ENCODE measurements at regions not wholly inside any gene's neighbourhood (a gene's known extent, or its start where the extent isn't known, plus 50 kb on each side); places are given as distances from the start of the nearest gene placed in this dataset.

DNA sequence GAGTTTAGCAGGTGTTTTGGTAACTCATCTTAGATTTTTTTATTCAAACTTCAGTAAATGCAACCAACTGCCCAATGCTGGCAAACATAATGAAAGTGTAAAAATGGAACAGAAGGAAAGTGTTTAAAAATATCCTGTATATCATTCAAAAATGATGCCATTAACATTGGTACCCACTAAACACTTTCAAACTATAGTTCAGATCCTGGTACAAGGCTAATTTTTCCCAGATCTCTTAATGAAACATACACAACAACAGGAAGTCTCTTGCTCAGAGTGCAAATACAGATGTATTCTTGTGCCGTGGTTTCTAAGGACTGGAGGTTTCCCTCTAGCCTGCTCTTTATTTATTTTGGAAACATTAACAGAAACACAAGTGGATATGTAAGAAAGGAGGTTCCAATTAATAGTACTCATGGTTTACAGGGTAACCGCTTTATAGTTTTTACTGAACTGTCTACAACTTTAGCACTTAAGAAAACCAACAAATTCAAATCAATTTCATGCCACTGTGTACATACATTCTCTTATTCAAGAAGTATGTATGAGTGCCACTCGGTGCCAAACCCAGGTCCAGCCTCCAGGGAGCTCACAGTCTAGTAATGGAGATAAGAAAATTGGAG lies 176.0 kb upstream of the AKR1E2 start:
- no peak for DNase-seq
- Histone ChIP-seq H3K9me3 (no peaks in the 10 kb centered on the region), H3K27me3 (0 out of 2 replicates have a peak, but pooled peaks cover 1% of the 10 kb centered on the region), H3K4me1 (no peaks in the 10 kb centered on the region), H3K36me3 (no peaks in the 10 kb centered on the region), H3K4me3 (ENCODE audit: low read depth, low read length) (no peak overlapping the region)
- TF ChIP-seq, protein P1, sequence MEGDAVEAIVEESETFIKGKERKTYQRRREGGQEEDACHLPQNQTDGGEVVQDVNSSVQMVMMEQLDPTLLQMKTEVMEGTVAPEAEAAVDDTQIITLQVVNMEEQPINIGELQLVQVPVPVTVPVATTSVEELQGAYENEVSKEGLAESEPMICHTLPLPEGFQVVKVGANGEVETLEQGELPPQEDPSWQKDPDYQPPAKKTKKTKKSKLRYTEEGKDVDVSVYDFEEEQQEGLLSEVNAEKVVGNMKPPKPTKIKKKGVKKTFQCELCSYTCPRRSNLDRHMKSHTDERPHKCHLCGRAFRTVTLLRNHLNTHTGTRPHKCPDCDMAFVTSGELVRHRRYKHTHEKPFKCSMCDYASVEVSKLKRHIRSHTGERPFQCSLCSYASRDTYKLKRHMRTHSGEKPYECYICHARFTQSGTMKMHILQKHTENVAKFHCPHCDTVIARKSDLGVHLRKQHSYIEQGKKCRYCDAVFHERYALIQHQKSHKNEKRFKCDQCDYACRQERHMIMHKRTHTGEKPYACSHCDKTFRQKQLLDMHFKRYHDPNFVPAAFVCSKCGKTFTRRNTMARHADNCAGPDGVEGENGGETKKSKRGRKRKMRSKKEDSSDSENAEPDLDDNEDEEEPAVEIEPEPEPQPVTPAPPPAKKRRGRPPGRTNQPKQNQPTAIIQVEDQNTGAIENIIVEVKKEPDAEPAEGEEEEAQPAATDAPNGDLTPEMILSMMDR (IDR thresholded peaks at IDR 0.05; ENCODE audit: low read depth, low read length) = no peak

DNA sequence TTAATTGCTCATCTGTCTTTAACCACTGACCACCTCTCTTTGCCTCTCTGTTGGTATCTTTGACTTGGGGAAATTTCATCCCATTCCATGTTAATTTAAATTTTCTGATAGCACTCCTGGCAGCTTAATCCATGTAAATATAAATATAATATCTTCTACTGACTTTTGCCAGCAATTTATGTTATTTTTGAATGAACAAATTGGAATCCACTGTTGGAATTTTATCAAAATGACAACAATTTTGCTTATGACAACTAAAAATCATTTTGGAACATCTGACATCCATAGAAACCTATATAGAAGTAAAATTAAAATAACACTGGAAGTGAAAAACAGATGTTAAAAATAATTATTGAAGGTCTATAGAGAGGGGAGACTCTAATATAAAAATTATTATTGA lies 176.5 kb upstream of the AKR1E2 start:
- H3K4me3 ChIP-seq (ENCODE audit: low read depth, low read length) = no peak overlapping the region
- no peaks in the 10 kb centered on the region for H3K27me3 ChIP-seq
- H3K9me3 ChIP-seq = no peaks in the 10 kb centered on the region
- TF ChIP-seq, protein P1 (IDR thresholded peaks at IDR 0.05; ENCODE audit: low read depth, low read length) = no peak
- DNase-seq = no peak
- H3K36me3 ChIP-seq = no peaks in the 10 kb centered on the region
- H3K4me1 ChIP-seq = no peaks in the 10 kb centered on the region

DNA sequence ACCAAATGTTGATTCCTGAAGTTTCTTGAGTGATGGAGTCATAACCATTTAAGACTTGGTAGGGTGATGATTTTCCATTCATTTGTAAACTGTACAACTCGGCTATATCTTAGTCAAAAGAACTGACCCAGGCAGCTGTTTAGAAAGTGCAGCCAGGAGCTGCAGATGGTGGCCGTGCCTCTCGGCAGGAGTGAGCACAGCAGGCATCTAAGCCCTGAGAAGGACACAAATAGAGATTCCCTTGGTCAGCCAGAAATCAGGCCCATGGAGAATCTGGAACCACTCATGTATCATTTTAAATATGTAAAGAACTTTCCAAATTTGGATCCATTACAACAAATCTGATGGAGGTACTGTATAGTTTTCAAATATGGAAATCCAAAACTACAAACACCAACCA lies 177.0 kb upstream of the AKR1E2 start:
- H3K4me3 ChIP-seq (ENCODE audit: low read depth, low read length) = no peak overlapping the region
- DNase-seq = no peak
- no peaks in the 10 kb centered on the region for H3K4me1 ChIP-seq
- no peaks in the 10 kb centered on the region for H3K36me3 ChIP-seq
- H3K9me3 ChIP-seq = no peaks in the 10 kb centered on the region
- TF ChIP-seq, protein P1 (IDR thresholded peaks at IDR 0.05; ENCODE audit: low read depth, low read length) = no peak
- no peaks in the 10 kb centered on the region for H3K27me3 ChIP-seq

DNA sequence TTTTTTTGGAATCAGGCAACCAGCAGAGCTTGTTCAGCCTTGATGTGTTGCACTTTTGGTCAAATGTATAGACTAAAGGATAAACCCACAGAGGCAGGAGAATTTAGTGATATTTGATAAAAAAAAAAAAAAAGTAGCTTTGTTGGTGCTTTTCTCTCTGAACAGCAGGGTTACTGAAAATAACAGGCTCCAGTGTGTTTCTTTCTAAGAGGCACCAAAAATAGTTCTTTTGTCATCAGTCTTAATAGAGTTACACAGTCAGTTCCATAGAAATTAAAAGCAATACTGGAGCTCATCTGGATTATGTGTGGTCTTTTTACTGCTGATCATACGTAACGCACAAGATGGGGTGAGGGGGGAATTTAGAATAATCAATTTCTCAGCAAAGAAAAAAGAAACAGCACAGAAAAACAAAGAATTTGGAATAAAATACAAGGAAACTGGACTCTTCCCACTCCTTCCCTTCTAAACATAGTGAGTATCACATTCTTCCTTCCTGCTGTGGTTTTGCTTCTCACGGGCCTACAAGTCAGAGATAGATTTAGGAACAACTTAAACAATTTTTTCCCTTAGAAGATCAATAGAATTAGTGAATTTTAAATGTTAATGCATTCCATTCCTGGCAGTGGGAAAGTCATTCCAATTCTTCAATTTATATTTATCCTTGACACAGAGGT lies 178.8 kb upstream of the AKR1E2 start:
- no peaks in the 10 kb centered on the region for H3K27me3 ChIP-seq
- no peak for DNase-seq

DNA sequence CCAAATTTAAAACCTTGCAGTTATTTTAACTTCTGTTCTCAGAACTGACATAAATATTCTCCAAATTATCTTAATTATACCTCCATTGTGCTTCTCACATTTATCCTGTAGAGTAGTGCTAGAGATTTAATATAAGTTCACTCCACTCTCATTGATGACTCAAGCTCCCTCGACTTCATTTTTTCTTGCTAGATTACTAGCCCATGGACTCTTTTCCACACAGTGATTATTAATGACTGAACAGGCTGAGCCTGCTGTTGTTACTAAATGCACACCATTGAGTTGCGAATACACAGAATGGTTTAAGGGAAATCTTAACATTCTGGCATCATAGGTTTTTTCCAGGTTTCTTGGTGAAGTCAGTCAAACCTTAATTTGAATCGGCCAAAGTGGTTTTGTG lies 179.5 kb upstream of the AKR1E2 start:
- no peaks in the 10 kb centered on the region for H3K27me3 ChIP-seq
- no peaks in the 10 kb centered on the region for H3K36me3 ChIP-seq
- no peak for DNase-seq
- H3K4me3 ChIP-seq (ENCODE audit: low read depth, low read length) = no peak overlapping the region
- no peaks in the 10 kb centered on the region for H3K9me3 ChIP-seq
- no peaks in the 10 kb centered on the region for H3K4me1 ChIP-seq
- TF ChIP-seq, protein P1 (IDR thresholded peaks at IDR 0.05; ENCODE audit: low read depth, low read length) = no peak

More for the DNA sequence above, 178.8 kb upstream of the AKR1E2 start:
- TF ChIP-seq, protein P1 (IDR thresholded peaks at IDR 0.05; ENCODE audit: low read depth, low read length) = no peak
- no peaks in the 10 kb centered on the region for H3K4me1 ChIP-seq
- no peaks in the 10 kb centered on the region for H3K9me3 ChIP-seq
- no peaks in the 10 kb centered on the region for H3K36me3 ChIP-seq
- H3K4me3 ChIP-seq (ENCODE audit: low read depth, low read length) = no peak overlapping the region

DNA sequence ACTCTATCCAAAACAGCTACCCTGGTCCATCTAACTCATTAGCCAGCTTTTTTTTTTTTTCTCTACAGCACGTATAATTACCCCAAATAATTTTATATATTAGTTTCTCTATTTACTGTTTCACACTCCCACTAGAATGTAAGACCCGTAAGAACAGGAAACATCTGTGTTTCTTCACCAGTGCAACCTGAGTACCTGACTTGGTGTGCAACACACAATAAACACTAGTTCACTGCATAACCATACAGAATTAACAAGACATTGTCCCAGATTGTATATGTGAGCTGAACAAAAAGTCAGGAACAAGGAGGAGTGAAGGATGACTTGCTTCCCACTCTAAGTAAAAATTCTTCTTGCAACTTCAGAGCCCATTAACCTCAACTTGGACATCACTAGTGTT lies 180.2 kb upstream of the AKR1E2 start:
- Histone ChIP-seq H3K27me3 (no peaks in the 10 kb centered on the region), H3K4me1 (no peaks in the 10 kb centered on the region)

More for the DNA sequence above, 180.2 kb upstream of the AKR1E2 start:
- DNase-seq = no peak
- H3K4me3 ChIP-seq (ENCODE audit: low read depth, low read length) = no peak overlapping the region
- TF ChIP-seq, protein P1 (IDR thresholded peaks at IDR 0.05; ENCODE audit: low read depth, low read length) = no peak
- H3K9me3 ChIP-seq = no peaks in the 10 kb centered on the region
- no peaks in the 10 kb centered on the region for H3K36me3 ChIP-seq
